OCI-LY3 (cell line): ENCODE measurements at regions not wholly inside any gene's neighbourhood (a gene's known extent, or its start where the extent isn't known, plus 50 kb on each side); places are given as distances from the start of the nearest gene placed in this dataset.

ENCODE experiments used
- EZH2phosphoT487 ChIP-seq: fragments of 200-600 bp; shearing (Covaris generic); IDR thresholded peaks from 2 replicates; pipeline ENCODE4 v1.6.1; 2018; ENCODE audit warnings: antibody characterized with exemption, mixed run types, low read depth
- TF ChIP-seq, protein P1 (sequence below): fragments of 200-600, 300-600 bp; sonication (generic); IDR thresholded peaks from 2 replicates; pipeline ENCODE4 v1.5.1; 2014; ENCODE audit warnings: antibody characterized with exemption, low read length, low read depth

DNA sequence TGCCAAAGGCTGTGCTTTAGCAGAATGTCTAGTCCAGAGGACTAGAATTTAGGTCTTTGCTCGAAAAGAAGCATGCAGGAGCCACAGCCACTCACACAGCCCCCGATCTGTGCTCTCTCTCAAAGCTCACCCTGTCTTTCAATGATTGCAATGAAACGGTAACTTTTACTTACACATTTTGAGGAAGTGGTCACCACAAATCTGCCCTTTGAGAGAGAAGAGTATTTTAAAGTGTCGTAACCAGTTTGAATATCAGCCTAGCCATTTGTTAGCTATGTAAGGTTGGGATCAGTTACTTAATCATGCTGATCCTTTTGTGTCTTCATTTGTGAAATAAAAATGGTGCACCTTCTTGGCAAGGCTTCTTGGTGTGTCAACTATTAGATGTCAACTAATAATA, 209.0 kb downstream of the TFAP2A start:
- TF ChIP-seq, protein P1, sequence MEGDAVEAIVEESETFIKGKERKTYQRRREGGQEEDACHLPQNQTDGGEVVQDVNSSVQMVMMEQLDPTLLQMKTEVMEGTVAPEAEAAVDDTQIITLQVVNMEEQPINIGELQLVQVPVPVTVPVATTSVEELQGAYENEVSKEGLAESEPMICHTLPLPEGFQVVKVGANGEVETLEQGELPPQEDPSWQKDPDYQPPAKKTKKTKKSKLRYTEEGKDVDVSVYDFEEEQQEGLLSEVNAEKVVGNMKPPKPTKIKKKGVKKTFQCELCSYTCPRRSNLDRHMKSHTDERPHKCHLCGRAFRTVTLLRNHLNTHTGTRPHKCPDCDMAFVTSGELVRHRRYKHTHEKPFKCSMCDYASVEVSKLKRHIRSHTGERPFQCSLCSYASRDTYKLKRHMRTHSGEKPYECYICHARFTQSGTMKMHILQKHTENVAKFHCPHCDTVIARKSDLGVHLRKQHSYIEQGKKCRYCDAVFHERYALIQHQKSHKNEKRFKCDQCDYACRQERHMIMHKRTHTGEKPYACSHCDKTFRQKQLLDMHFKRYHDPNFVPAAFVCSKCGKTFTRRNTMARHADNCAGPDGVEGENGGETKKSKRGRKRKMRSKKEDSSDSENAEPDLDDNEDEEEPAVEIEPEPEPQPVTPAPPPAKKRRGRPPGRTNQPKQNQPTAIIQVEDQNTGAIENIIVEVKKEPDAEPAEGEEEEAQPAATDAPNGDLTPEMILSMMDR, result no peak
- no peak for TF ChIP-seq EZH2phosphoT487
